ENCODE measurements at regions not wholly inside any gene's neighbourhood (a gene's known extent, or its start where the extent isn't known, plus 50 kb on each side); places are given as distances from the start of the nearest gene placed in this dataset.

- DNase-seq: no peak
- Histone ChIP-seq H3K9me3 (no peaks in the 10 kb centered on the region), H3K36me3 (no peaks in the 10 kb centered on the region), H3K4me3 (no peak overlapping the region), H3K27me3 (no peaks in the 10 kb centered on the region)
Measured at GRCh38 chrX:101732870-101733269, 73.2 kb upstream of the ARMCX2 start.

GRCh38 chrX:101729986-101730385, 70.3 kb upstream of the ARMCX2 start:
- no peaks in the 10 kb centered on the region for H3K27me3 ChIP-seq
- H3K9me3 ChIP-seq: no peaks in the 10 kb centered on the region
- no peak overlapping the region for H3K4me3 ChIP-seq
- no peak for DNase-seq
- no peaks in the 10 kb centered on the region for H3K36me3 ChIP-seq

Measured in MG63 (cell line).